H1 (cell line): ENCODE measurements at regions not wholly inside any gene's neighbourhood (a gene's known extent, or its start where the extent isn't known, plus 50 kb on each side); places are given as distances from the start of the nearest gene placed in this dataset.

Experiments
- CTCF ChIA-PET: fragments of 300-600 bp; sonication (Branson Sonifier 250); formaldehyde crosslinking; loops from one replicate; lab custom pipeline; 2021; ENCODE audit not compliant: partially characterized antibody; lab: Charles Lee
- POLR2A ChIA-PET: fragments of 300-600 bp; sonication (Branson Sonifier 250); formaldehyde crosslinking; loops from one replicate; lab custom pipeline; 2021; ENCODE audit warnings: inconsistent platforms; ENCODE audit not compliant: partially characterized antibody; lab: Charles Lee
- DNase-seq, 2 experiments: peaks; one replicate each; pipeline versions ENCODE4 v3.0.0 to v3.0.0-alpha.2; 2010 to 2022; ENCODE audit warnings: low spot score in 2 of 2, low read depth in 1 of 2, mixed read lengths in 1 of 2
- FAIRE-seq: peaks from 2 replicates; lab custom pipeline; 2011; peaks lifted over from hg19 to GRCh38; lab: Jason Lieb, UNC
- H2AFZ ChIP-seq: 2 replicates; pipeline ENCODE4 v1.8.1; 2012; ENCODE audit warnings: low read length, inconsistent platforms
- H2AK5ac ChIP-seq: 2 replicates; pipeline ENCODE4 v1.6.1; 2013; ENCODE audit warnings: low read depth, low read length
- H2BK120ac ChIP-seq: replicated peaks from 2 replicates; pipeline ENCODE3; 2013; ENCODE audit warnings: low read depth, low read length, inconsistent platforms
- H2BK12ac ChIP-seq: 2 replicates; pipeline ENCODE4 v1.6.1; 2013; ENCODE audit warnings: low read depth, low read length
- H2BK15ac ChIP-seq: 2 replicates; pipeline ENCODE4 v1.6.1; 2013; ENCODE audit warnings: low read length
- H2BK20ac ChIP-seq: 2 replicates; pipeline ENCODE4 v1.6.1; 2013; ENCODE audit warnings: low read length
- H2BK5ac ChIP-seq: 2 replicates; pipeline ENCODE4 v1.6.1; 2013; ENCODE audit warnings: low read depth, low read length
- H3K14ac ChIP-seq: 2 replicates; pipeline ENCODE4 v1.6.1; 2013; ENCODE audit warnings: inconsistent platforms; ENCODE audit not compliant: insufficient read length
- H3K18ac ChIP-seq: 2 replicates; pipeline ENCODE4 v1.6.1; 2013; ENCODE audit warnings: low read length; ENCODE audit errors: extremely low read depth
- H3K23ac ChIP-seq: 2 replicates; pipeline ENCODE4 v1.6.1; 2013; ENCODE audit warnings: inconsistent platforms; ENCODE audit not compliant: insufficient read length
- H3K23me2 ChIP-seq: 2 replicates; pipeline ENCODE4 v1.6.1; 2013; ENCODE audit warnings: low read depth, low read length
- H3K27ac ChIP-seq: 2 replicates; pipeline ENCODE4 v1.6.1; 2011; ENCODE audit warnings: low read depth, low read length, inconsistent platforms
- H3K27me3 ChIP-seq, 4 experiments: replicated peaks in 1 of 4; 1 replicate in 1 of 4; 2 replicates in 3 of 4; pipeline versions ENCODE4 v1.6.1 to v1.8.1; 2011 to 2013; ENCODE audit warnings: low read length in 3 of 4, mild to moderate bottlenecking in 3 of 4, inconsistent platforms in 2 of 4, mixed read lengths in 2 of 4, moderate library complexity in 1 of 4; ENCODE audit not compliant: control insufficient read depth in 3 of 4, insufficient read depth in 3 of 4; ENCODE audit errors: extremely low read depth in 1 of 4
- H3K36me3 ChIP-seq, 4 experiments: 2 replicates each; pipeline versions ENCODE4 v1.6.1 to v1.8.1; 2011 to 2013; ENCODE audit warnings: mild to moderate bottlenecking in 4 of 4, low read length in 3 of 4, moderate library complexity in 2 of 4, control low read depth in 1 of 4, inconsistent platforms in 1 of 4; ENCODE audit not compliant: insufficient read depth in 4 of 4, control insufficient read depth in 2 of 4
- H3K4ac ChIP-seq: replicated peaks from 2 replicates; pipeline ENCODE3; 2013; ENCODE audit warnings: low read length, low read depth, mixed read lengths, inconsistent platforms; ENCODE audit not compliant: insufficient read length
- H3K4me1 ChIP-seq, 4 experiments: replicated peaks in 1 of 4; 1 replicate in 1 of 4; 2 replicates in 3 of 4; pipeline versions ENCODE4 v1.6.1 to v1.8.1; 2011 to 2013; ENCODE audit warnings: low read length in 3 of 4, inconsistent platforms in 2 of 4, mixed read lengths in 1 of 4; ENCODE audit not compliant: insufficient read depth in 4 of 4, control insufficient read depth in 3 of 4
- H3K4me2 ChIP-seq, 2 experiments: 2 replicates each; pipeline versions ENCODE4 v1.6.1 to v1.8.1; 2011 to 2013; ENCODE audit warnings: low read depth in 2 of 2, low read length in 2 of 2, control low read depth in 1 of 2, inconsistent platforms in 1 of 2, mild to moderate bottlenecking in 1 of 2; ENCODE audit not compliant: insufficient read depth in 1 of 2
- H3K4me3 ChIP-seq, 4 experiments: fragments of 200-600, 300-600 bp in 1 of 4; sonication (generic), shearing (Covaris generic), sonication (Bioruptor Twin) in 1 of 4; 2 replicates each; pipeline versions ENCODE4 v1.5.1 to v1.8.1; 2011 to 2016; ENCODE audit warnings: low read length in 4 of 4, low read depth in 3 of 4, control low read depth in 2 of 4, inconsistent platforms in 2 of 4, mild to moderate bottlenecking in 2 of 4, mixed read lengths in 1 of 4, moderate library complexity in 1 of 4; ENCODE audit not compliant: insufficient read depth in 2 of 4; ENCODE audit errors: extremely low read depth in 1 of 4
- H3K56ac ChIP-seq: replicated peaks from 2 replicates; pipeline ENCODE3; 2013; ENCODE audit warnings: low read depth, mild to moderate bottlenecking, mixed read lengths, low read length, inconsistent platforms; ENCODE audit not compliant: insufficient read length
- H3K79me1 ChIP-seq: 2 replicates; pipeline ENCODE4 v1.6.1; 2013; ENCODE audit warnings: low read depth, low read length, control low read depth
- H3K79me2 ChIP-seq, 2 experiments: 2 replicates each; pipeline versions ENCODE4 v1.6.1 to v1.8.1; 2012 to 2013; ENCODE audit warnings: low read length in 2 of 2, mild to moderate bottlenecking in 2 of 2, inconsistent platforms in 1 of 2; ENCODE audit not compliant: insufficient read depth in 2 of 2, control insufficient read depth in 1 of 2
- H3K9ac ChIP-seq, 4 experiments: replicated peaks in 1 of 4; 1 replicate in 1 of 4; 2 replicates in 3 of 4; pipeline versions ENCODE4 v1.6.1 to v1.8.1; 2011 to 2013; ENCODE audit warnings: low read depth in 3 of 4, low read length in 3 of 4, control low read depth in 2 of 4, mild to moderate bottlenecking in 2 of 4, moderate library complexity in 2 of 4, inconsistent platforms in 1 of 4; ENCODE audit errors: extremely low read depth in 1 of 4
- H3K9me3 ChIP-seq, 2 experiments: 2 replicates each; pipeline versions ENCODE4 v1.6.1 to v1.8.1; 2012 to 2013; ENCODE audit warnings: mild to moderate bottlenecking in 2 of 2, moderate library complexity in 2 of 2, control low read depth in 1 of 2, inconsistent platforms in 1 of 2, low read depth in 1 of 2, low read length in 1 of 2, mixed read lengths in 1 of 2; ENCODE audit not compliant: insufficient read depth in 2 of 2
- H4K20me1 ChIP-seq, 2 experiments: replicated peaks in 1 of 2; 2 replicates each; pipeline versions ENCODE3 to v1.8.1; 2011 to 2013; ENCODE audit warnings: inconsistent platforms in 2 of 2, low read length in 2 of 2, mild to moderate bottlenecking in 1 of 2; ENCODE audit not compliant: insufficient read depth in 2 of 2, control insufficient read depth in 1 of 2
- H4K5ac ChIP-seq: 2 replicates; pipeline ENCODE4 v1.6.1; 2013; ENCODE audit warnings: low read length, low read depth, mixed read lengths, inconsistent platforms; ENCODE audit not compliant: insufficient read length
- H4K8ac ChIP-seq: 2 replicates; pipeline ENCODE4 v1.8.0; 2013; ENCODE audit warnings: mild to moderate bottlenecking, moderate library complexity, low read length, inconsistent platforms; ENCODE audit not compliant: insufficient read depth; ENCODE audit errors: extremely low read depth
- H4K91ac ChIP-seq: replicated peaks from 2 replicates; pipeline ENCODE3; 2013; ENCODE audit warnings: low read length, mixed read lengths, inconsistent platforms; ENCODE audit not compliant: insufficient read length
- BACH1 ChIP-seq: IDR thresholded peaks from 2 replicates; pipeline ENCODE4 v1.6.1; 2012; ENCODE audit warnings: low read length, improper control_type of control experiment
- BCL11A ChIP-seq, 2 experiments: IDR thresholded peaks; one replicate each; pipeline ENCODE4 v1.6.1; 2011; ENCODE audit warnings: low read depth in 2 of 2, low read length in 2 of 2, mild to moderate bottlenecking in 2 of 2
- CHD1 ChIP-seq: IDR thresholded peaks from 2 replicates; pipeline ENCODE4 v1.6.1; 2012; ENCODE audit warnings: low read depth, low read length, improper control_type of control experiment
- CHD2 ChIP-seq: IDR thresholded peaks from 2 replicates; pipeline ENCODE4 v1.6.1; 2012; ENCODE audit warnings: low read length, improper control_type of control experiment
- EZH2 ChIP-seq: fragments of 200-600 bp; sonication (generic); IDR thresholded peaks from 2 replicates; pipeline ENCODE4 v1.7.1; 2012; ENCODE audit warnings: low read depth, mild to moderate bottlenecking, moderate library complexity, low read length, inconsistent platforms; ENCODE audit not compliant: severe bottlenecking
- HDAC6 ChIP-seq: IDR thresholded peaks from one replicate; pipeline ENCODE4 v1.7.1; 2012; ENCODE audit warnings: low read depth, mild to moderate bottlenecking, inconsistent platforms, low read length, moderate library complexity
- JUN ChIP-seq: IDR thresholded peaks from 2 replicates; pipeline ENCODE4 v1.6.1; 2011; ENCODE audit warnings: low read depth, mild to moderate bottlenecking, improper control_type of control experiment, low read length
- POLR2AphosphoS5 ChIP-seq: IDR thresholded peaks from 2 replicates; pipeline ENCODE4 v1.6.1; 2011; ENCODE audit warnings: low read depth, low read length
- RXRA ChIP-seq: IDR thresholded peaks from 2 replicates; pipeline ENCODE4 v1.6.1; 2011; ENCODE audit warnings: low read depth, mild to moderate bottlenecking, low read length, moderate library complexity; ENCODE audit not compliant: insufficient read depth
- SP2 ChIP-seq: IDR thresholded peaks from 2 replicates; pipeline ENCODE4 v1.6.1; 2012; ENCODE audit warnings: mild to moderate bottlenecking, low read length, inconsistent platforms
- SP4 ChIP-seq: IDR thresholded peaks from 2 replicates; pipeline ENCODE4 v1.6.1; 2012; ENCODE audit warnings: low read length, inconsistent platforms
- TBP ChIP-seq: IDR thresholded peaks from 2 replicates; pipeline ENCODE4 v1.6.1; 2011; ENCODE audit warnings: low read depth, low read length, improper control_type of control experiment
- TCF12 ChIP-seq: IDR thresholded peaks from 2 replicates; pipeline ENCODE4 v1.6.1; 2011; ENCODE audit warnings: low read depth, mild to moderate bottlenecking, low read length
- ZNF274 ChIP-seq: IDR thresholded peaks from 2 replicates; pipeline ENCODE4 v1.7.0; 2012; ENCODE audit warnings: low read length, borderline replicate concordance; ENCODE audit errors: extremely low read depth
- WGBS, 2 experiments: shearing (Covaris generic) in 1 of 2; methylation state at CpG; one replicate each; pipeline versions ENCODE4 v1.1.6 to v1.1.7; 2013 to 2015; ENCODE audit warnings: low lambda C conversion rate in 2 of 2, mixed read lengths in 2 of 2, inconsistent platforms in 1 of 2, low coverage in 1 of 2, missing lambda C conversion rate in 1 of 2; ENCODE audit not compliant: insufficient replicate concordance in 2 of 2, insufficient coverage in 1 of 2, insufficient read length in 1 of 2; ENCODE audit errors: extremely low coverage in 1 of 2, missing lambda C conversion rate in 1 of 2; 5-methylcytosine and 5-hydroxymethylcytosine counted together

DNA sequence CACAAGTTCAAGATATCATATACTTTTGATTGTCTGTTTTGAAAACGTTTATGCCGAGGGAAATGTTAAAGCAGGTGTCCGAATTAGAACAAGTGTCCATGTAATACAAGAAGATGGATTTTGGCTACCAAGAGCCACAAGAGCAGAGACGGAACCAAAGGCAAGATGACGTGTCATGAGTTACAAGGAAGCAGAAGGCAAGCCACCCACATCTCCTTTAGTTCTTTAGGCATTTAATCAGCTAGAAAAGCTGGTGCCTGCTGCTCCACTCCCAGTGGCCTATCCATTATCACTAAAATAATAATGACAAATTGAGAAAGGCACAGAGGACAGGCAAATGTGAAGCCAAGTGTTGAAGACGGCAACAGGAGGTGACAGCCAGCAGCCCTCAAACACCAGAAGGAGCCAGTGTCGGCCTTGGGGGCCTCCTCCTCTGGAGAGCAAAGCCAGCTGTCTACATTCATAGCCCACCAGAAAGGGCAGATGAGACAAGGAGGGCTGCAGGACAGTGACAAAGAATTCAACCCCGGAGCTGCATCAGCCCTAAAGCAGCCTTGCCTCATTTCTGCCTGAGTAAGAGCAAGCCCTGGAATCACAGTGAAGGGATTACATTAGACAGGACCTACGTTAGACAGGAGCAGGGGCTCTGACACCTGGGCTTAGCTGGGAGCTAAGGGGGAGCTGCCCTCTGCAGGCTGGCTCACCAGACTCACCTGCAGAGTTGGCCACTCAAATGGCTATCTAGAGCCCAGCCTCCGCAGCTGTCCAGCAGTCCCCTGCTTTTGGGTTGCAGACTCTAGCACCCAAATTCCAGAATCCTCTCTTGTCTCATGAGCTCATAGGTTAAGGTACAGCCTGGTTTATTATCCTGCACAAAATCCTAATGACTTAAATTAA, 569.9 kb downstream of the UQCRFS1 start:
- Histone ChIP-seq H2AFZ (no peak overlapping the region), H2BK15ac (no peak overlapping the region), H3K27me3 (no peaks in the 10 kb centered on the region), H3K23ac (no peak overlapping the region), H3K4me1 (no peaks in the 10 kb centered on the region), H3K14ac (no peak overlapping the region), H4K5ac (no peak overlapping the region), H2BK20ac (no peak overlapping the region), H3K56ac (no peak overlapping the region), H2BK12ac (no peak overlapping the region), H3K23me2 (no peaks in the 10 kb centered on the region), H3K9me3 (no peaks in the 10 kb centered on the region), H3K4me2 (no peak overlapping the region), H4K20me1 (no peaks in the 10 kb centered on the region), H2AK5ac (no peak overlapping the region), H4K8ac (no peak overlapping the region), H3K18ac (no peak overlapping the region), H2BK5ac (no peak overlapping the region), H3K9ac (no peak overlapping the region), H3K27ac (no peak overlapping the region), H3K4me3 (no peak overlapping the region), H3K79me2 (no peaks in the 10 kb centered on the region), H4K91ac (no peak overlapping the region), H3K79me1 (no peaks in the 10 kb centered on the region), H3K4ac (no peak overlapping the region), H2BK120ac (no peak overlapping the region), H3K36me3 (no peaks in the 10 kb centered on the region; a peak in 1 of 8 replicates)
- ChIA-PET POLR2A (no interaction called here), CTCF (interaction anchor here (0.6 to 3.1 kb wide), 6 partner anchors 10 to 236 kb away, joined by 3 to 16 read pairs (median 5); no protein-coding TSS in a partner anchor)
- FAIRE-seq (no peak), DNase-seq (no peak)
- WGBS, 2 experiments, result 88% methylated on average over 10 of the region's 10 CpGs; no CpG with 5 or more reads in 1 of the 2 experiments
- TF ChIP-seq JUN (no peak), BCL11A (IDR thresholded peaks at IDR 0.05; ENCODE audit: low read depth in 2 of 2, low read length in 2 of 2) (no peak), ZNF274 (no peak), SP2 (no peak), RXRA (no peak), POLR2AphosphoS5 (no peak), CHD1 (no peak), HDAC6 (no peak), TCF12 (no peak), EZH2 (no peak), CHD2 (no peak), TBP (no peak), BACH1 (no peak), SP4 (no peak)
